GM23248 (cell line): ENCODE measurements at regions not wholly inside any gene's neighbourhood (a gene's known extent, or its start where the extent isn't known, plus 50 kb on each side); places are given as distances from the start of the nearest gene placed in this dataset.

Experiments used
- DNase-seq: peaks from one replicate; pipeline ENCODE4 v3.0.0-alpha.2; 2015
- H2AFZ ChIP-seq: fragments of 200-600 bp; sonication (generic); 2 replicates; pipeline ENCODE4 v1.6.1; 2016; ENCODE audit warnings: antibody characterized with exemption
- H3F3A ChIP-seq: fragments of 200-600 bp; sonication (generic); 2 replicates; pipeline ENCODE4 v1.6.1; 2016; ENCODE audit warnings: mild to moderate bottlenecking, antibody characterized with exemption, mixed run types; ENCODE audit not compliant: insufficient read depth
- H3K27ac ChIP-seq: fragments of 200-600 bp; sonication (generic); 2 replicates; pipeline ENCODE4 v1.5.1; 2016; ENCODE audit warnings: mild to moderate bottlenecking
- H3K27me3 ChIP-seq: fragments of 200-600 bp; sonication (generic); replicated peaks from 2 replicates; pipeline ENCODE4 v1.6.1; 2016; ENCODE audit warnings: mild to moderate bottlenecking; ENCODE audit not compliant: insufficient read depth
- H3K36me3 ChIP-seq: fragments of 200-600 bp; sonication (generic); 2 replicates; pipeline ENCODE4 v1.6.1; 2016; ENCODE audit warnings: low read depth, mild to moderate bottlenecking
- H3K4me1 ChIP-seq: fragments of 200-600 bp; sonication (generic); 2 replicates; pipeline ENCODE4 v1.6.1; 2016; ENCODE audit warnings: mild to moderate bottlenecking; ENCODE audit not compliant: insufficient read depth
- H3K4me2 ChIP-seq: fragments of 200-600 bp; sonication (generic); one replicate; pipeline ENCODE4 v1.6.1; 2016; ENCODE audit warnings: mild to moderate bottlenecking; ENCODE audit not compliant: unreplicated experiment
- H3K4me3 ChIP-seq: fragments of 200-600 bp; sonication (generic); 2 replicates; pipeline ENCODE4 v1.5.1; 2016; ENCODE audit warnings: mild to moderate bottlenecking
- H3K79me2 ChIP-seq: fragments of 200-600 bp; sonication (generic); 2 replicates; pipeline ENCODE4 v1.6.1; 2016; ENCODE audit warnings: mild to moderate bottlenecking; ENCODE audit not compliant: insufficient read depth
- H3K9ac ChIP-seq: fragments of 200-600 bp; sonication (generic); 2 replicates; pipeline ENCODE4 v1.6.1; 2016; ENCODE audit warnings: mild to moderate bottlenecking
- H3K9me2 ChIP-seq: fragments of 200-600 bp; sonication (generic); 2 replicates; pipeline ENCODE4 v1.6.1; 2016; ENCODE audit warnings: mixed run types, mild to moderate bottlenecking, moderate library complexity; ENCODE audit not compliant: insufficient read depth
- H3K9me3 ChIP-seq: fragments of 200-600 bp; sonication (generic); one replicate; pipeline ENCODE4 v1.6.1; 2017; ENCODE audit warnings: low read depth
- H4K20me1 ChIP-seq: fragments of 200-600 bp; sonication (generic); 2 replicates; pipeline ENCODE4 v1.6.0; 2016; ENCODE audit not compliant: insufficient read depth
- EZH2 ChIP-seq: fragments of 200-600 bp; sonication (generic); IDR thresholded peaks from 2 replicates; pipeline ENCODE4 v1.6.1; 2018; ENCODE audit warnings: antibody characterized with exemption, mild to moderate bottlenecking; ENCODE audit not compliant: insufficient read depth, poor library complexity, severe bottlenecking
- EZH2phosphoT487 ChIP-seq: fragments of 200-600 bp; sonication (generic); IDR thresholded peaks from 2 replicates; pipeline ENCODE4 v1.6.1; 2018; ENCODE audit warnings: antibody characterized with exemption, moderate library complexity, mild to moderate bottlenecking, low read depth; ENCODE audit not compliant: insufficient read depth
- WGBS, 2 experiments: methylation state at CpG; one replicate each; pipeline ENCODE4 v1.1.6; 2015 to 2017; ENCODE audit warnings: low lambda C conversion rate in 2 of 2, low coverage in 1 of 2; ENCODE audit errors: missing lambda C conversion rate in 2 of 2; 5-methylcytosine and 5-hydroxymethylcytosine counted together
- in situ Hi-C: fragments of 300-500 bp; cut with MboI; formaldehyde crosslinking; loops from 2 replicates; pipeline ENCODE4 v1.15.0; 2020

DNA sequence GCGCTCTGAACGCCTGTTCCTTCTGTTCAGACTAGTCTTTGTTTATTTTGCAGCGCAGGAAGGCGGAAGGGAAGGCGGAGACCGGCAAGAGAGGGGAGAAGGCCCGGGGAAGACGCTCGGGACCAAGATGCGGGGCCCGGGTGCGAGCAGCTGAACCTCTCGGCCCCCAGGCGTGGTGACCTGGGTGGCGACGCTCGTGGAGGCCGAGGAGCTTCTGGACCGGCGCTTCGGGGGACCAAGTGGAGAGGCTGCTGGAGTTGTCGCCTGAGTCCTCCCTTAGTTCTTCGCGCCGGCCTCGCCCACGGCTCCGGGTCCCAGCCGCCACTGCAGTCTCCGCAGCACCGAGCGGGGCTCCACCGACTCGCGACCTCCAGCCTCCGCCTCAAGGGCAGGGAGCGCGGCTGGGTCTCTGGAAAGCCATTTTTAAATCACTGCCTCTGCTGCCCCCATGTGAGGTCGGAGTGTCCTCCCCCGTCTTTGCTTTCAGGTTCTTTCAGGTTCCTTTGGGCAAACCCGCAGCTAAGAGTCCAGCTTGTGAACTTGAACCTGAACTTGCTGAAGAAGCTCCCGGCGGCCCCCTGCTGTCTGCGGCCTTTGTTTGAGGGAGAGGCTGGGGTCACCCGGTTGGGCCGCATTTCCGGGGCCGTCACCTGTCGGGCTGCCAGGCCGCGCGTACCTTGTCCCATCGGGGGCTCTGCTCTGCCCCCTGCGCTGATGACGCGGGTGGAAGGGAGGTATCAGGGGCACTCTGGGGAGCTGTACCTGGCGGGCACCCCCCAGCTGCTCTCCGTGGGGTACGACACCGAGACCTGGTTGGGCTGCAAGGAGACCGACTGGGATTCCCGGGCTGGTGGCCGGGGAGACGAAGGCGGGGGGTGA, 136.0 kb downstream of the KIF20B start:
- H3F3A ChIP-seq: no peaks in the 10 kb centered on the region
- no peaks in the 10 kb centered on the region for H3K9me3 ChIP-seq
- in situ Hi-C loops: no loop called here
- H3K27ac ChIP-seq: no peak overlapping the region
- H3K79me2 ChIP-seq: no peaks in the 10 kb centered on the region
- no peaks in the 10 kb centered on the region for H3K9me2 ChIP-seq
- peak overlapping the region; percentile 84 for H3K4me2 ChIP-seq
- peak; percentile 26 for TF ChIP-seq EZH2
- TF ChIP-seq EZH2phosphoT487: no peak
- peak; percentile 43 for DNase-seq
- peaks cover 4% of the 10 kb centered on the region; the same call in 1 of the 2 replicates for H3K4me1 ChIP-seq
- 3 to 4% methylated on average over 51 to 65 of the region's 65 CpGs for WGBS, 2 experiments
- peaks cover 14% of the 10 kb centered on the region for H3K27me3 ChIP-seq
- peak overlapping the region; percentile 90 for H2AFZ ChIP-seq
- no peaks in the 10 kb centered on the region for H3K36me3 ChIP-seq
- H3K9ac ChIP-seq: peak overlapping the region; percentile 52
- peak overlapping the region; percentile 70 for H3K4me3 ChIP-seq
- H4K20me1 ChIP-seq: no peaks in the 10 kb centered on the region

- H3K27ac ChIP-seq: no peak overlapping the region
- no peaks in the 10 kb centered on the region for H3K9me3 ChIP-seq
- no peaks in the 10 kb centered on the region for H3F3A ChIP-seq
- in situ Hi-C loops: no loop called here
- peak overlapping the region; percentile 90 for H2AFZ ChIP-seq
- TF ChIP-seq EZH2phosphoT487 (no peak), EZH2 (peak; percentile 9)
- peak overlapping the region; percentile 52 for H3K9ac ChIP-seq
- DNase-seq: peak; percentile 3
- no peaks in the 10 kb centered on the region for H3K9me2 ChIP-seq
- H3K4me1 ChIP-seq: peaks cover 4% of the 10 kb centered on the region; the same call in 1 of the 2 replicates
- H4K20me1 ChIP-seq: no peaks in the 10 kb centered on the region
- peaks cover 14% of the 10 kb centered on the region for H3K27me3 ChIP-seq
- H3K36me3 ChIP-seq: no peaks in the 10 kb centered on the region
- peak overlapping the region; percentile 84 for H3K4me2 ChIP-seq
- no peaks in the 10 kb centered on the region for H3K79me2 ChIP-seq
- 26 to 27% methylated on average over 23 of the region's 23 CpGs for WGBS, 2 experiments
- peak overlapping the region; percentile 70 for H3K4me3 ChIP-seq
Observed at GRCh38 chr10:89838044-89838615, 136.7 kb downstream of the KIF20B start.

GRCh38 chr10:89845541-89846280, 144.3 kb downstream of the KIF20B start:
- Histone ChIP-seq H4K20me1 (no peaks in the 10 kb centered on the region), H2AFZ (no peak overlapping the region), H3K9me2 (no peaks in the 10 kb centered on the region), H3K36me3 (no peaks in the 10 kb centered on the region), H3K79me2 (no peaks in the 10 kb centered on the region), H3F3A (no peaks in the 10 kb centered on the region), H3K9me3 (no peaks in the 10 kb centered on the region), H3K4me3 (no peak overlapping the region), H3K9ac (no peak overlapping the region), H3K27ac (no peak overlapping the region), H3K4me1 (no peaks in the 10 kb centered on the region), H3K27me3 (peaks cover 7% of the 10 kb centered on the region; the same call in 1 of the 2 replicates), H3K4me2 (no peak overlapping the region)
- in situ Hi-C loops: no loop called here
- no peak for TF ChIP-seq EZH2phosphoT487
- TF ChIP-seq EZH2: no peak
- 4 to 11% methylated on average over 2 of the region's 2 CpGs for WGBS, 2 experiments
- peak; percentile 9 for DNase-seq

DNA sequence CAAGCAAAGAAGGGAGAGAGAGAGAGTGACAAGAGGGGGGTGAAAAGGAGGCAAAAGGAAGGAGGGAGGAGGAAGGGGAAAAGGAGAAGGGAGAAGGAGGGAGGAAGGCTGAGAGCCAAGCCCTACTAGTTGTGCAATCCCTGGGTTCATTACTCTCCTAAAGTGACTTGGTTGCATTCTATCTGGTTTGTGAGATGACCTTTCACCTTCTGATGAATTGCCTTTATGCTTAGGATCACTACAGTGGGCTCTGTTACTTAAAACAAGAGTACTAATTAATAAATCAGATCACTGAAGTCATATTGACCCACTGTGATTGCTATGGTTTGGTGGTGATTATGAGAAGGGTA, 144.9 kb downstream of the KIF20B start:
- DNase-seq: no peak
- H3K27ac ChIP-seq: no peak overlapping the region
- no peaks in the 10 kb centered on the region for H3K9me2 ChIP-seq

More for the DNA sequence above, 144.9 kb downstream of the KIF20B start:
- Histone ChIP-seq H3F3A (no peaks in the 10 kb centered on the region), H3K4me2 (no peak overlapping the region), H3K4me1 (no peaks in the 10 kb centered on the region), H2AFZ (no peak overlapping the region), H3K9ac (no peak overlapping the region), H3K36me3 (no peaks in the 10 kb centered on the region), H3K27me3 (peaks cover 8% of the 10 kb centered on the region; the same call in 1 of the 2 replicates), H3K4me3 (no peak overlapping the region), H3K9me3 (no peaks in the 10 kb centered on the region), H3K79me2 (no peaks in the 10 kb centered on the region), H4K20me1 (no peaks in the 10 kb centered on the region)
- in situ Hi-C loops: no loop called here
- TF ChIP-seq EZH2phosphoT487 (no peak), EZH2 (no peak)
